Right lobe of liver (tissue), 6 donors: ENCODE measurements at regions not wholly inside any gene's neighbourhood (a gene's known extent, or its start where the extent isn't known, plus 50 kb on each side); places are given as distances from the start of the nearest gene placed in this dataset.

Experiments
- ATAC-seq, 4 donors: fragments of 200-7000 bp; cut with Tn5 transposase; one replicate each; pipeline ENCODE4 v1.9.1; 2020; ENCODE audit warnings: mild to moderate bottlenecking in 4 of 4, moderate library complexity in 4 of 4
- DNase-seq, 3 donors: peaks; one replicate each; pipeline ENCODE4 v3.0.0-alpha.2; 2020
- H3K27ac ChIP-seq, 3 donors: fragments of 200-600 bp; one replicate each; pipeline ENCODE4 v1.8.0; 2022
- H3K27me3 ChIP-seq, 2 donors: fragments of 200-600 bp; one replicate each; pipeline ENCODE4 v1.8.0; 2022
- H3K36me3 ChIP-seq, 4 donors: fragments of 200-600 bp; sonication (generic) in 1 of 4; one replicate each; pipeline versions ENCODE4 v1.5.1 to v1.8.0; 2017 to 2022; ENCODE audit warnings: control low read depth in 1 of 4
- H3K4me1 ChIP-seq, 4 donors: fragments of 200-600 bp; sonication (generic) in 1 of 4; one replicate each; pipeline versions ENCODE4 v1.5.1 to v1.8.0; 2017 to 2022; ENCODE audit warnings: control low read depth in 1 of 4
- H3K4me3 ChIP-seq, 3 donors: fragments of 200-600 bp; one replicate each; pipeline ENCODE4 v1.8.0; 2022
- H3K9me3 ChIP-seq, 4 donors: fragments of 200-600 bp; sonication (generic) in 1 of 4; one replicate each; pipeline versions ENCODE4 v1.5.1 to v1.8.0; 2017 to 2022; ENCODE audit warnings: control low read depth in 1 of 4
- POLR2A ChIP-seq: fragments of 450-650 bp; IDR thresholded peaks from one replicate; pipeline ENCODE4 v1.6.1; 2017; ENCODE audit warnings: antibody characterized with exemption, mild to moderate bottlenecking
- WGBS: methylation state at CpG from one replicate; pipeline ENCODE4 v1.1.6; 2018; ENCODE audit warnings: low coverage, low lambda C conversion rate; ENCODE audit not compliant: insufficient coverage; ENCODE audit errors: missing lambda C conversion rate; 5-methylcytosine and 5-hydroxymethylcytosine counted together
- intact Hi-C, 2 donors: fragments of 100-400 bp; cut with DNase I; formaldehyde crosslinking; loops; one replicate each; pipeline versions ENCODE4 v1.11.2 to v1.14.1; 2022
- TF ChIP-seq, protein P1 (sequence below), 4 donors: fragments of 200-600 bp in 3 of 4; fragments of 450-650 bp in 1 of 4; IDR thresholded peaks; one replicate each; pipeline versions ENCODE4 v1.5.1 to v1.8.0; 2016 to 2022; ENCODE audit warnings: antibody characterized with exemption in 4 of 4, mild to moderate bottlenecking in 2 of 4
- donor health status: DM: no; HTN: yes; CAD: no.
- donor health status: DM: no; HTN: no; CAD: no.
- donor health status: DM: no; HTN: no; CAD: no.
- donor health status: DM: no; HTN: yes; CAD: no.
- donor health status: DM: no; HTN: yes; CAD: no.

- ATAC-seq (no peak), DNase-seq (no peak)
- 68% methylated on average over 5 of the region's 5 CpGs for WGBS
- TF ChIP-seq POLR2A = no peak
- TF ChIP-seq, protein P1, sequence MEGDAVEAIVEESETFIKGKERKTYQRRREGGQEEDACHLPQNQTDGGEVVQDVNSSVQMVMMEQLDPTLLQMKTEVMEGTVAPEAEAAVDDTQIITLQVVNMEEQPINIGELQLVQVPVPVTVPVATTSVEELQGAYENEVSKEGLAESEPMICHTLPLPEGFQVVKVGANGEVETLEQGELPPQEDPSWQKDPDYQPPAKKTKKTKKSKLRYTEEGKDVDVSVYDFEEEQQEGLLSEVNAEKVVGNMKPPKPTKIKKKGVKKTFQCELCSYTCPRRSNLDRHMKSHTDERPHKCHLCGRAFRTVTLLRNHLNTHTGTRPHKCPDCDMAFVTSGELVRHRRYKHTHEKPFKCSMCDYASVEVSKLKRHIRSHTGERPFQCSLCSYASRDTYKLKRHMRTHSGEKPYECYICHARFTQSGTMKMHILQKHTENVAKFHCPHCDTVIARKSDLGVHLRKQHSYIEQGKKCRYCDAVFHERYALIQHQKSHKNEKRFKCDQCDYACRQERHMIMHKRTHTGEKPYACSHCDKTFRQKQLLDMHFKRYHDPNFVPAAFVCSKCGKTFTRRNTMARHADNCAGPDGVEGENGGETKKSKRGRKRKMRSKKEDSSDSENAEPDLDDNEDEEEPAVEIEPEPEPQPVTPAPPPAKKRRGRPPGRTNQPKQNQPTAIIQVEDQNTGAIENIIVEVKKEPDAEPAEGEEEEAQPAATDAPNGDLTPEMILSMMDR (IDR thresholded peaks at IDR 0.05) = no peak
- H3K27ac ChIP-seq = no peak overlapping the region
- no peak overlapping the region for H3K4me3 ChIP-seq
- no peaks in the 10 kb centered on the region for H3K27me3 ChIP-seq
- peaks cover 0 to 19% (median 2%) of the 10 kb centered on the region in 4 donors for H3K4me1 ChIP-seq
- H3K9me3 ChIP-seq = no peaks in the 10 kb centered on the region
- H3K36me3 ChIP-seq = no peaks in the 10 kb centered on the region
- intact Hi-C loops = no loop called here
Observed at GRCh38 chr3:10672422-10672821, 143.6 kb upstream of the SLC6A11 start.

DNA sequence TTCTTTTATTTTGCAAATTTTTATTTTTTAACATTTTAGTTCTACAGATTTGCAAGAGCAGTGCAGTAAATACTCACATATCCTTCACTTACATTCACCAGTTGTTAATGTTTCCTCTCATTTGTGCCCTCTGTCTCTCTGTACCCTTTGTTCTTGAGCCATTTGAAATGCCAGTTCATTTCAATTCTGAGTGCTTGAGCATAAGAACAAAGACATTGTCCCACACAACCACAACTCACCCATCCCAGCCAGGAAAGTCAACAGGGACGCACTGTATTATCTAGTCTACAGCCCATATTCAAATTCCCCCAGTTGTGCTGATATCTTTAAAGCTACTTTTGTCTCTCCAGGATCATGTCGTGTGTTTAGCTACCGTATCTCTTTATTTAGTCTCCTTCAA lies 141.4 kb upstream of the SLC6A11 start:
- ATAC-seq = no peak
- Histone ChIP-seq H3K4me1 (peaks cover 0 to 11% (median 0%) of the 10 kb centered on the region in 4 donors), H3K36me3 (no peaks in the 10 kb centered on the region), H3K9me3 (no peaks in the 10 kb centered on the region), H3K4me3 (no peak overlapping the region), H3K27ac (no peak overlapping the region), H3K27me3 (no peaks in the 10 kb centered on the region)
- 71% methylated on average over 3 of the region's 3 CpGs for WGBS
- DNase-seq = no peak
- no peak for TF ChIP-seq POLR2A
- TF ChIP-seq, protein P1 (IDR thresholded peaks at IDR 0.05) = no peak
- intact Hi-C loops = no loop called here

- TF ChIP-seq POLR2A = no peak
- TF ChIP-seq, protein P1 (IDR thresholded peaks at IDR 0.05) = no peak
- H3K4me1 ChIP-seq = no peaks in the 10 kb centered on the region
- no peak for DNase-seq
- no peak overlapping the region for H3K4me3 ChIP-seq
- 33% methylated on average over 1 of the region's 1 CpG for WGBS
- no peaks in the 10 kb centered on the region for H3K27me3 ChIP-seq
- no peak overlapping the region for H3K27ac ChIP-seq
- no peaks in the 10 kb centered on the region for H3K36me3 ChIP-seq
- no peaks in the 10 kb centered on the region for H3K9me3 ChIP-seq
- intact Hi-C loops = no loop called here
- ATAC-seq = peak; percentile 37 to 81 (median 70)
Observed at GRCh38 chr3:10676905-10677304, 139.1 kb upstream of the SLC6A11 start.

GRCh38 chr3:10678796-10679376 lies 137.1 kb upstream of the SLC6A11 start:
- no peaks in the 10 kb centered on the region for H3K27me3 ChIP-seq
- H3K4me1 ChIP-seq = peaks cover 0 to 11% (median 0%) of the 10 kb centered on the region in 4 donors
- no peaks in the 10 kb centered on the region for H3K9me3 ChIP-seq
- TF ChIP-seq POLR2A = no peak
- TF ChIP-seq, protein P1 (IDR thresholded peaks at IDR 0.05) = no peak
- 40% methylated on average over 1 of the region's 2 CpGs for WGBS
- peak in 1 of 3 donors; percentile 4 for DNase-seq
- no peak overlapping the region for H3K4me3 ChIP-seq
- no peak overlapping the region for H3K27ac ChIP-seq
- intact Hi-C loops = no loop called here
- no peak for ATAC-seq
- no peaks in the 10 kb centered on the region for H3K36me3 ChIP-seq
